HCT116 (cell line): ENCODE measurements at regions not wholly inside any gene's neighbourhood (a gene's known extent, or its start where the extent isn't known, plus 50 kb on each side); places are given as distances from the start of the nearest gene placed in this dataset.

Source experiments
- ATAC-seq: fragments of 200-7000 bp; cut with Tn5 transposase; 2 replicates; pipeline ENCODE4 v1.9.1; 2020; ENCODE audit warnings: mild to moderate bottlenecking, moderate library complexity
- BruUV-seq: library from RNA; stranded (reverse); fragments of 400-500 nt; replicated peaks from 2 replicates; lab custom pipeline; 2021; lab: Mats Ljungman, UMichigan
- CTCF ChIA-PET: fragments of 300-600 bp; sonication (Branson Sonifier 250); formaldehyde crosslinking; loops from one replicate; lab custom pipeline; 2021; ENCODE audit warnings: antibody characterized with exemption; lab: Charles Lee
- POLR2A ChIA-PET: fragments of 300-600, 350-600 bp; sonication (Branson Sonifier 250); formaldehyde crosslinking; loops from one replicate; lab custom pipeline; 2021; ENCODE audit warnings: antibody characterized with exemption; lab: Charles Lee
- RAD21 ChIA-PET, 2 experiments: fragments of 300-600 bp; sonication (Branson Sonifier 250); formaldehyde crosslinking; loops; one replicate each; lab custom pipeline; 2023; ENCODE audit warnings: low total read pairs in 2 of 2; ENCODE audit not compliant: uncharacterized antibody in 2 of 2, unreplicated experiment in 2 of 2, low non-redundant PET in 1 of 2; lab: Charles Lee
- DNase-seq: peaks from one replicate; pipeline ENCODE4 v3.0.0-alpha.2; 2010; ENCODE audit warnings: low read depth, low spot score
- H2AFZ ChIP-seq: fragments of 200-600 bp; shearing (Covaris generic), sonication (generic); 2 replicates; pipeline ENCODE4 v1.6.1; 2017; ENCODE audit warnings: low read depth, mixed run types, mixed read lengths, antibody characterized with exemption, low read length; ENCODE audit not compliant: poor library complexity, severe bottlenecking
- H3K27ac ChIP-seq: 2 replicates; pipeline ENCODE4 v1.5.1; 2012; ENCODE audit warnings: low read depth, low read length
- H3K27me3 ChIP-seq: fragments of 200-600 bp; sonication (generic); 2 replicates; pipeline ENCODE4 v1.6.1; 2016; ENCODE audit warnings: mixed run types, low read length, mixed read lengths; ENCODE audit not compliant: insufficient read depth
- H3K36me3 ChIP-seq, 2 experiments: fragments of 200-500 bp in 1 of 2; fragments of 200-600 bp in 1 of 2; sonication (Bioruptor generic) in 1 of 2; sonication (generic) in 1 of 2; 2 replicates each; pipeline versions ENCODE4 v1.5.1 to v1.6.1; 2014 to 2016; ENCODE audit warnings: low read length in 2 of 2, inconsistent platforms in 1 of 2, mixed read lengths in 1 of 2, mixed run types in 1 of 2; ENCODE audit not compliant: insufficient read depth in 2 of 2, control insufficient read depth in 1 of 2
- H3K4me1 ChIP-seq, 2 experiments: fragments of 200-600 bp in 1 of 2; sonication (generic) in 1 of 2; 2 replicates each; pipeline versions ENCODE4 v1.5.1 to v1.6.1; 2012 to 2017; ENCODE audit warnings: low read length in 2 of 2, inconsistent platforms in 1 of 2, mild to moderate bottlenecking in 1 of 2, mixed read lengths in 1 of 2, mixed run types in 1 of 2, moderate library complexity in 1 of 2; ENCODE audit not compliant: insufficient read depth in 2 of 2, control insufficient read depth in 1 of 2
- H3K4me2 ChIP-seq: fragments of 200-600 bp; sonication (generic); 2 replicates; pipeline ENCODE4 v1.6.1; 2017; ENCODE audit warnings: mixed run types, low read length, mixed read lengths
- H3K4me3 ChIP-seq, 2 experiments: fragments of 200-600 bp in 1 of 2; sonication (generic) in 1 of 2; replicated peaks in 1 of 2; 2 replicates each; pipeline ENCODE4 v1.5.1; 2011 to 2016; ENCODE audit warnings: low read length in 2 of 2, control low read depth in 1 of 2, low read depth in 1 of 2, mild to moderate bottlenecking in 1 of 2, mixed read lengths in 1 of 2, mixed run types in 1 of 2
- H3K79me2 ChIP-seq: fragments of 200-600 bp; sonication (generic); 2 replicates; pipeline ENCODE4 v1.6.1; 2017; ENCODE audit warnings: mild to moderate bottlenecking, mixed run types, low read length, moderate library complexity, mixed read lengths; ENCODE audit not compliant: insufficient read depth
- H3K9ac ChIP-seq: fragments of 200-600 bp; sonication (generic); 2 replicates; pipeline ENCODE4 v1.6.1; 2016; ENCODE audit warnings: low read length, mixed read lengths
- H3K9me2 ChIP-seq: fragments of 200-600 bp; sonication (generic), shearing (Covaris generic); 2 replicates; pipeline ENCODE4 v1.6.1; 2017; ENCODE audit warnings: mixed run types, mild to moderate bottlenecking, moderate library complexity; ENCODE audit not compliant: insufficient read depth
- H3K9me3 ChIP-seq, 2 experiments: fragments of 200-500 bp in 1 of 2; fragments of 200-600 bp in 1 of 2; sonication (Bioruptor generic) in 1 of 2; sonication (generic) in 1 of 2; 2 replicates each; pipeline ENCODE4 v1.6.1; 2014 to 2017; ENCODE audit warnings: low read length in 2 of 2, mixed read lengths in 2 of 2, inconsistent platforms in 1 of 2, low read depth in 1 of 2, mild to moderate bottlenecking in 1 of 2, mixed run types in 1 of 2, moderate library complexity in 1 of 2; ENCODE audit not compliant: control insufficient read depth in 1 of 2, insufficient read depth in 1 of 2
- H4K20me1 ChIP-seq: fragments of 200-600 bp; sonication (generic), shearing (Covaris generic); 2 replicates; pipeline ENCODE4 v1.6.1; 2017; ENCODE audit warnings: mixed run types, mild to moderate bottlenecking, moderate library complexity; ENCODE audit not compliant: insufficient read depth
- ELF1 ChIP-seq: IDR thresholded peaks from 2 replicates; pipeline ENCODE4 v1.6.1; 2012; ENCODE audit warnings: low read depth, borderline replicate concordance
- EZH2 ChIP-seq: fragments of 200-600 bp; sonication (generic); IDR thresholded peaks from 2 replicates; pipeline ENCODE4 v1.6.1; 2017; ENCODE audit warnings: antibody characterized with exemption, mixed run types
- POLR2AphosphoS5 ChIP-seq: IDR thresholded peaks from 2 replicates; pipeline ENCODE4 v1.6.1; 2011; ENCODE audit warnings: mild to moderate bottlenecking, low read depth, low read length, moderate library complexity
- REST ChIP-seq: IDR thresholded peaks from 2 replicates; pipeline ENCODE4 v1.6.1; 2012; ENCODE audit warnings: low read depth
- SRF ChIP-seq: IDR thresholded peaks from 2 replicates; pipeline ENCODE4 v1.6.1; 2012; ENCODE audit warnings: low read depth
- intact Hi-C: fragments of 100-400 bp; cut with micrococcal nuclease; formaldehyde crosslinking; loops from 2 replicates; pipeline ENCODE4 v1.10.0; 2022

GRCh38 chr7:67309764-67310549 lies 313.3 kb downstream of the TYW1 start:
- H3K9me2 ChIP-seq: no peaks in the 10 kb centered on the region
- no peak overlapping the region for H3K9ac ChIP-seq
- peaks cover 26% of the 10 kb centered on the region for H3K79me2 ChIP-seq
- H3K4me2 ChIP-seq: no peak overlapping the region
- no peaks in the 10 kb centered on the region for H3K9me3 ChIP-seq
- H3K27me3 ChIP-seq: no peaks in the 10 kb centered on the region
- POLR2A ChIA-PET: no interaction called here
- H3K36me3 ChIP-seq: peaks cover 52 to 58% of the 10 kb centered on the region in 2 experiments; a peak in 3 of 4 replicates
- no peaks in the 10 kb centered on the region; a peak in 1 of 4 replicates for H3K4me1 ChIP-seq
- CTCF ChIA-PET: no interaction called here
- no TSS peak for BruUV-seq
- H2AFZ ChIP-seq: no peak overlapping the region
- no peaks in the 10 kb centered on the region for H4K20me1 ChIP-seq
- RAD21 ChIA-PET: no interaction called here
- intact Hi-C loops: no loop called here
- no peak for DNase-seq
- TF ChIP-seq SRF: no peak
- no peak for TF ChIP-seq REST
- no peak for TF ChIP-seq EZH2
- no peak for TF ChIP-seq ELF1
- no peak for TF ChIP-seq POLR2AphosphoS5
- TF ChIP-seq, all 23 proteins: peak for 0
- Histone ChIP-seq H3K4me3 (no peak overlapping the region), H3K27ac (no peak overlapping the region)
- no peak for ATAC-seq
